HG03439 (cell line): ENCODE measurements at regions not wholly inside any gene's neighbourhood (a gene's known extent, or its start where the extent isn't known, plus 50 kb on each side); places are given as distances from the start of the nearest gene placed in this dataset.
"Not testable (repeated sequence)": the region's sequence is repeated elsewhere in the genome, so short reads cannot be mapped to it uniquely, and the experiment has no call there.

ENCODE experiments used
- ATAC-seq: cut with Tn5 transposase; IDR thresholded peaks from one replicate; pipeline ENCODE4 v1.9.1; 2021; ENCODE audit warnings: mild to moderate bottlenecking, moderate library complexity; ENCODE audit not compliant: unreplicated experiment

DNA sequence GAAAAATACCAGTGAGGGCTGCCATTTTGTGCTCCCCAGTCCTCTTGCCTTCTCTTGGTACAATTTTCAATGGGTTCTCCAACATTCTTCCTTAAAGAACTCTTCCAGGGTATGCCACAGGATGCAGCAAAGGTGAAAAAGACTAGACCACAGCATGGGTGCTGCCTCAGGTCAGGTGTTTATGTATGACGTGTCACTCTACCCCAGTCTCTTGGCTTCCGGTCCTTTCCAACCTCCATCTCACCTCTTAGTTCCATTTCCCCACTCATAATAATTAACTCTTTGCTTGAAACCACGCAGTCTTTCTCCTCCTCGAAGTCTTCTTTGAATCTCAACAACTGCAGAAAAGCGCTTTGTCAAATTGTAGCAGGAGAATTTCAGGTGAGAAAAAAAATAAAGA lies 104.7 kb upstream of the TBC1D5 start:
- ATAC-seq, result no peak

DNA sequence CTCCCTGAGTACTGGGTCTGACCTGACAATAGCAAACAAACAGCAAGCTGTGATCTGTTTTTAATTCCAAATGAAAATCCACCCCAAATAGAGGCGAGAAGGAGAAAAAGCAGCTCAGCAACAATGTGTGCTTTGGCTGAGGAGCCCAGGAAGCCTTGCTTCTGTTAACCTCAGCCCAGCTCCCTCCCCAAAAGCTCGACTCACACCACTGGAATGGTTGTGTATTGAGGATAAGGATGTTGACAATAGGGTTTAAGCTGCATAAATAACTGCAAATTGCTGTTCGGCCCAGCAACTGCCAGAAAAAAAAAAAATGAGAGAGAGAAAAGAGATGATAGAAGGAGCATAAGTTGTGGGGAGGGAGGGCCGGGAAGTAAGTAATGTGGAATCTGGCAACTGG lies 104.0 kb upstream of the TBC1D5 start:
- ATAC-seq, result no peak

DNA sequence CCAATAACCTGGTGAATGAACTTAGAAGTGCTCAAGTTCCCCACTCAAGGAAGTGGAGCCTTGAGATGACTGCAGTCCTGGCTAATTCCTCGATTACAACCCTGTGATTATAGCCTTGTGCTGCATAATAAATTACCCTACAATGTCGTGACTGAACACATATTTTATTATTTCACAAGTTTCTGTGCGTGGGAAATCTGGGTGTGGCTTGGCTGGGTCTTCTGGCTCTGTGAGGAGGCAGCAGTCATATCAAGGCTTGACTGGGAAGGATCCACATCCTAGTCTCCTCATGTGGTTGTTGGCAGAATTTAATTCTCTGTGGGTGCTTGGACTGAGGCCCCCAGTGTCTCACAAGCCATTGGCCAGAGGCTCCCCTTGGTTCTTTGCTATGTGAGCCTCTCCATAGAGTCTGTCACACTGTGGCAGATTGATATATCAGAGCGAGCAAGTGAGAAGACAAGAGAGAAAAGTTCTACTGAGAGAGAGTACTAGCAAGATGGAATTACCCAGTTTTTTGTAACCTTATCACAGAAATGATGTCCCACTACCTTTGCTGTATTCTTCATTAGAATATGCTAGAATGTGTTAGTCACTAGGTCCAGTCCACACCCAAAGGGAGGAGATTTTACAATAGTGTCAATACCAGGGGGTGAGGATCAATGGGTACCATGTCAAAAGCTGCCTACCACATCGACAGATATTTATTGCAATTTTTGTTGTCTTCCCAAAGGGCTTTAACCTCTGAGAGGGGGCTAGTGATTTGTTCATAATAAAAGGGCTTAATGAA lies 102.8 kb upstream of the TBC1D5 start:
- ATAC-seq, result no peak

DNA sequence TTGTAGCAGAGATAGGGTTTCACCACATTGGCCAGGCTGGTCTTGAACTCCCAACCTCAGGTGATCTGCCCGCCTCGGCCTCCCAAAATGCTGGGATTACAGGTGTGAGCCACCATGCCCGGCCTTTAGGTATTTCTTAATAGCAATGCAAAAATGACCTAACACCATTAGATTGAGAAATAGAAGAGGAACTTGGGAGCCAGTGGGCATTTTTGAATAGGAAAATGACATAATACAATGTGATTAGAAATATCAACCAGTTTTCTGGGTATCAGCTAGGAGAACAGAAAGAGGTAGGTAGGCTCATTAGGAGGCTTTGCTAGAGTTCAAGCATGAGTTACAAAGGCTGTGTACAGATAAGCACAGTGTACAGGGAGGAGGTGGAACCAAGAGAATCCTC lies 101.8 kb upstream of the TBC1D5 start:
- ATAC-seq, result no peak

DNA sequence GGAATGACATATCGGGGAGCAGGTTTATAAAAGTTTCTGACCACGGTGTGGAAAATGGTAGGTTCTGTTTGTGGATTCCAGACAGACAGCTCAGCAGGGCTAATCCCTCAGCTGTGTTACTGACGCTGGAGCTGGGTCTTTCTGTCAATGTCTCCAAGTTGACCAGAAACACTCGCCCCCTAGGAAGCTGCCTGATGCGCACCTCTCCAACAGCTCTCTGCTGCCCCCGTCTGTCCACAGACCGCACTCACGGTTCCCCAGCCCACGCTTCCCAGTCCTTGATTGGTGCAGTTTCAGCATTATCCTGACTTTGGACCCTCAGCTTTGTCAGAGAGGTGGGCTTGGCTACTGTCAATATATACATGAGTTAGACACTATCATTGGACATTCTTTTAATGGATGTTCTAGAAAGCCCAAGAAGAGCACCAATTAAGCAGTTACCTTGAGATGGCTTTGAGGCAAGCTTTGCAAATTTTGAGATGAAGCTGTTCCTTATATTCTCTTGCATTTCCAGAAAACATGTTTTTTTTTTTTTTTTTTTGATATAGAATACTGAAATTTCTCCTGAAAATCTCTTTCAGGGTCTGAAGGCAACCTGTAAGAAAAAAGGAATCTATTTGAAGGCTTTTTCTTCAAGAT lies 98.9 kb upstream of the TBC1D5 start:
- peak; percentile 78 for ATAC-seq

DNA sequence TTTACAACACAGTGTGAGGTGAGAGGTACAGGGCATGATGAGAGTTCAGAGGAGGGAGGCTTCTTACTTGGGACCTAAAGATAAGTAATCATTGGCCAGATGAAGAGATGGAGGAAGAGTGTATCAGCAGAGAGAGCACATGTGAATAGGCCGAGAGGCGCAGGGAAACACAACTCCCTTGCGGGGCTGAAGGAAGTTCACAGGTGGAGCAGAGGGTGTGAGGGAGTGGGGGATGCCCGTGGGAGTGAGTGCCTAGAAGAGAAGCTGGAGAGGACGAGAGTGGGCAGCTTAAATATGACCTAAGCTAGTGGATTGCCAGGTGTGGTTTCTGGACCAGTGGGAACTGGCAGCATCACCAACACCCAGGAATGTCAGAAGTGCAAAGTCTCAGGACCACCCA lies 98.2 kb upstream of the TBC1D5 start:
- no peak for ATAC-seq

DNA sequence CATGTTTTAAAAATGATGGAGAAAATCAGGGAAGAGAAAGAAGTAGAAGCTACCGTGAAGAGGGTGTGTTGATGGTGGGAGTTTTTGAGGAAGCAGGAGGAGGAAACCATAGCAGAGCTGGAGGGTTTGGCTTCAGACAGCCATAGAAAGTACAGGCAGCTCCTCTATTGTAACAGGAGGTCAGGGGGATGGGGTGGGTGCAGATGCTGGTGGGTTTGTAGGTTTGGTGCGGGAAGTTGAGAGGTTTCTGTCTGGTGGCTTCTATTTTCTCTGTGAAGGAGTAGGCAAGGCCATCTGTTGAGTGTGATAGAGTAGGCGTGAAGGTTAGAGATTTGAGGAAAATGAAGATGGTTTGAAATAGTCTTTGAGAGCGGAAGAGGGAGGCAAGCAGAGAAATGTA lies 97.7 kb upstream of the TBC1D5 start:
- ATAC-seq, result no peak

DNA sequence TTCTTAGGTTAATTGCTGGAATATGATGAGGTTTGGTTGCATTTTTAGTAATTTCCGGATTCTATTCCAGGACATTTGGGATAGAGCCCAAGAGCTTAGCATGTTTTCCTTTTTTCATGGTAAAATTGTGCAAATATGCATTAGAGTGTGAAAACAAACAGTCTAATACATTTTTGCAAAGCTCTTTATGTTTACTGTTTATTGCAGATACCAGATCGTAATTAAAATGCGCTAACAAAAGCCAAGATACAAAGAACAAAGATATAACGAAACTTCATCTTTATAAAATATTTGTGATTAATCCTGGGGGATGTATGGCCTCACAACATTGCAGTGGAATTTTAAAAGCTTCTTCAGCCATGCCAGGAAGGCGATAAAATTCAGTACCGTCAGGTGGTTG lies 94.5 kb upstream of the TBC1D5 start:
- no peak for ATAC-seq

DNA sequence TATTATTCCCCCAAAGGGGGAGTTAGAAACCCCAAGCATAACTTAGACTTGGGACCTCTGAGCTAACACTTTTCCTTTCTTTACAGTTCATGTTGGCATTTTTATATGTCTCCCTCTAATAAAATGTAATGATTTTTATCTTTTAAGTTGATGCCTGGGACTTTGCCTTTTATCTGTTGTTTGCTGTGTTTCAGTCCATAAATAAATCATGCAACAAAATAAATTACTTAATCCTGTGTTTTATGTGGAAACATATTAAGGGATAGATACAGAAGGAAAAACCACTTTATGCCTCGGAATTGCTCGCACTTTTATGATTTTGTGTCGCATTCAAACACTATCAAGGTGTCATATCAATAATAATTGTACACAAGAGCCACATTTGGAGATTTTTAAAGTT lies 93.7 kb upstream of the TBC1D5 start:
- ATAC-seq, result no peak

DNA sequence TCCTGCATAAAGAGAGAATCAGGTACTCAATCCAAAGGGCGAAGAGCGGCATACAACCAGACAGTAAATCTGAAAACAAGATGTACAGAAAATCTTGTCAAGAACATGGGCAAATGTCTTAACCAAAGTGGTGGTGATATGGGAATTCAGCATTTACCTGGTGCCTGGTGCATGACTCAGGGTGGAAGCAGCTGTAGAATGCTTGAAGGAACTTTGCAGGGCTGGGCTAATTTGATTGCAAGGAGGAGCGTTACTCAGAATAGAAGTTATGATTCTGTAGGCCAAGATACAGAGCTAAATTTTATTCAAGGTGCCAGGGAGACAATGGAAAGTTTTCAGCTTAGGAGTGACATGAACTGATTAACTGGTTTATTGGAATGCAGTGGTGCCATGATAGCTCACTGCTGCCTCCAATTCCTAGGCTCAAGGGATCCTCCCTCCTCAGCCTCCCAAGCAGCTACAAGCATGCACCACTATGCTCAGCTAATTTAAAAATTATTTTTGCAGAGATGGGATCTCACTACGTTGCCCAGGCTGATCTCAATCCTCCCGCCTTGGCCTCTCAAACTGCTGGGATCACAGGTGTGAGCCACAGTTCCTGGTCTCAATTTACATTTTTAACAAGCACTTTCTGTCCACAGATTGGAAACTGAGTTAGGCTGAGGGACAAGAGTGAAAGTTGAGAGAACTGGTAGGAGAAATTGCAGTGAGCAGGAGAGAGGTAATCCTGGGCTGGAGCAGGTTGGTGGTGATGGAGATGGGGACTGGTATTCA lies 91.5 kb upstream of the TBC1D5 start:
- no peak for ATAC-seq

DNA sequence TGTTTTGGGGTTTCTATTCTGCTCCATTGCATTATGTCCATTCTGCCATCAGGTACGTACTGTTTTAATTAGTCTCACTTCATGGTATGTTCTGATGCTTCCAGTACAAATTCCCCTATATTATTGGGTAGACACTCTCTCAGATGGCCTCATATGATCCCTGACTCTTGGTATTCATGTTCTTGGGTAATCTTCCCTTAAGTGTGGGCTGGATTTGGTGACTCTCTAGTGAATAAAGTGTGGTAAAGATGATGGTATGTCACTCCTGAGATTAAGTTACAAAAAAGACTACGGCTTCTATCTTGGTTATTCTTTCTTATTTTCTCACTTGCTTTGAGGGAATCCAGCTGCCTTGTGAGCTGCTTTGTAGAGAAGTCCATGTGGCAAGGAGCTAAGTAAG lies 89.6 kb upstream of the TBC1D5 start:
- ATAC-seq, result no peak

DNA sequence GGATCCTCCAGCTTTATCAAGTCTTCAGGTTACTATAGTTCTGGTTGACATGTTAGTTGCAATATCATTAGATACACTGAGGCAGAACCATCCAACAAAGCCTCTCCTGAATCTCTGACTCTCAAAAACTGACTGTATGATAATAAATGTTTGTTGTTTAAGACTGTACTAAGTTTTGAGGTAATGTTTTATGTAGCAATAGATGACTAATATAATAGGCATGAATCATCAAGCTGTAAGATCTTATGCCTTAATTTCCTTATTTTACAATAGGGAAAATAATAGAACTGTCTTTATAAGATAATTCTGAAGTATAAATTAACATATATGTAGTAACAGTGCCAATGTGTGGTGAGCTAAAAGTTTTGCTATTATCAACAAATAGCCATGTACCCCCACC lies 88.9 kb upstream of the TBC1D5 start:
- ATAC-seq, result no peak

DNA sequence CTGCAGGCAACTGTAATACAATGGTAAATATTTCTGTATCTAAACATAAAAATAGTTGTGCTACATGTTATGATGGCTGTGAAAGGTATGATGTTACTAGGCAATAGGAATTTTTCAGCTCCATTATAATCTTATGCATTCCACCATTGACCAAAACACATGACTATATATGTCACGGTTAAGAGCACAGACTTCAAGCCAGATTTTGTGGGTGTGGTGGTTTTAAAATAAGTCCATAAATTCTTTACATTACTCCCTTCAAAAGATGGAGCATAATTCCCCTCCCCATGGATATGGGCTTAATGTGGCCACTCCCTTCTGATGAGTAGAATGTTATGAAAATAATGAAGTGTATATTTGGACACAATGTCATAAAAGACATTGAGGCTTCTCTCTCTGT lies 88.4 kb upstream of the TBC1D5 start:
- no peak for ATAC-seq

DNA sequence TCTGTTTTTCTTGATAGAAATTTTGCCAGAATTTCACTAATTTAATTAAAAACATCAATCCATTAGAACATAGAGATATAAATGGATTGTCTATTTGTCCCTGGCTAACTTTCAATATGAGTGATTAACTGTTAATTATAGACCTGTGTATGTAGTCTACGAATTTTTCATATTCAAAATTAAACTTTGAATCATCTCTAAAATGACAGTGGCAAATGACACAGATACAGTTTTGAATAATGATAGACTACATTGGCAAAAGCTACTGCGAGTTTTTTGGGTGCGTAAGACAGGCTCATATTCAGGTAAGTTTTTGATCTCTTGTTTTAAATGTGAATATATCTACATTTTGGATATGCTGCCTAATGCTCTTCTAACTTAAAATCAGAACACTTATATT lies 86.0 kb upstream of the TBC1D5 start:
- no peak for ATAC-seq

DNA sequence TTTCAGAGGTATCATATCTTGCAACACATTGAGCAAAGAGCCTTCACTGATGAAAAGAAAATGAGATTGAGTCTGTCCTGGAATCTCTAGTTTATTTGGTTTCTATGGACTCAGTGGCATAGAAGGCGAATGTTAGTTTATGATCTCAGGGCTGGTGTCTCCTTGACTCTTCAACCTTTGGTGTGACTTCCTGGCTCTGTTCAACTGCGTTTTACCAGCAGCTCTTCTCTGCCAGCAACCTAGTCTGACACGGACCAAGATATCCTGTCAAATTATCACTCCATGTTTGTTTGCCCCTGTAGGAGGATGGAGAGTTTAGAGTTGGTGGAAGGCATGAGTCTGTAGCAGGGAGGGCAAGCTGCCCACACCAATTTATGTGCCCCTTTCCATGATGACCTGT lies 82.9 kb upstream of the TBC1D5 start:
- ATAC-seq, result no peak

DNA sequence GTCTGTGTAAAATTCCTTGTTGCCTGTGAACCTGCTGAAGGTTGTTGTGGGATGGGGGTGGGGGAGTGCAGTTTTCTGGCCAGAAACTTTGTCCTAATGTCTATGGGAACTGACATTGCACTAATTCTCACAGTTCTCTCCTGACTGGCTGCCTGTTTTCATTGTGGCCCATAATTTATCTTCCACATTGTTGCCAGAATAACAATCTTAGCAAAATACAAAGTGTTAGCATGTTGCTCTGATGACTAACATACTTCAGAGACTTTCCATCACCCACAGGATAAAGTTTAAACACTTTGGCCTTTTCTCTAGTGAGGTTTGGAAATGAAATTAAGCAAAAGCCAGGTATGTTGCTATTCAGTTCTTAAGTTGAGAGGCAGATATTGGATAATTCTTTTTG lies 81.4 kb upstream of the TBC1D5 start:
- no peak for ATAC-seq

DNA sequence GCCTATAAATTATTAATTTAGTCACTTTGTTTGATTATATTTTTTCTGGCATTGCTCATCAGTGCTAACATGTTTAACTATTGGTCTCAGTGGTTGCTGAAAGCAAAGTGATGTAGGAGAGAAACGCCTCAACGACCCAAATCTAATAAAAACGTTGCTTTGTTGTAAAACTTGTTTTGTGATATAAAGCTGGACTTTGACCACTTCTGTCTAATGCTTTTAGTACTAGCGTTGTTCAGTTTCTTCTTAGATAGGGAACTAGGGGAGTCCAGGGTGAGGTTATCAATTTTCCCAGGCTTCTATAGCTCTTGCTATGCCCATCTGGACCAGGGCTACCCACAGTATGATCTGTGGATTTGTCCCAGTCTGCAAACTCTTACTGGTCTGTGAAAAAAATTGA lies 80.6 kb upstream of the TBC1D5 start:
- ATAC-seq, result no peak

DNA sequence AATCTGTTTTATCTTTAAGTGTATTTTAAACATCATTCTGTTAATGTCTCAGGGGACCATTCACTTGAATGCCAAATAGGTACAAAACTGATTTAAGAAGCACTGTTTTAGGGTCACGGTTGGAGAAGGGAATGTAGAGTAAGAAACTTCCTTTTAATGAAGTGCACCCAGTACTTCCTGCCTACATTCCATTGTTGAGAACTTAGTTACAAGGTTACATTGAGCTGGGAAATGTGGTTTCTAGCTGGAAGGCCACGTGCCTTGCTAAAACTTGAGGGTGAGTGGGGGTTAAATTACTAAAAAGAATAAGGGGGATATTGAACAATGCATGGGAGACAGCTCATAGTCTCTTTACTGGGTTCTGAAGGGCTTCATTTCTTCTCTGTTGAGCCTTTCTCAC lies 78.3 kb upstream of the TBC1D5 start:
- no peak for ATAC-seq

DNA sequence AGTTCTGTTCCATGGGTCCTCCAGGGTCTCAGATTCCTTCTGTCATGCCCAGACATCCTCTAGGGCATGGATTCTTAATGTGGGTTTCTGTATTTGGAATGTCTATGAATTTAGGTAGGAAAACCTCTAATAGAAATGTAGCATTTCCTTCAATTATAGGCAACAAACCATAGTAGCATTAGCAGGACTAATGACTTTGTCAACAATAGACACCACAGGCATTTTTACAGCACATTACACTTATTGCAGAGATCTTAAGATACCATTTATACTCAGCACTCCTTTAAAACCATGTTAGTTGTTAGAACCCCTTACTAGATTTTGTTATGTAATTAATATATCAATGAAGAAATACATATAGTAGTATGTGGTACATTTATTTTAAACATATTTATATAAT lies 77.8 kb upstream of the TBC1D5 start:
- ATAC-seq, result no peak

DNA sequence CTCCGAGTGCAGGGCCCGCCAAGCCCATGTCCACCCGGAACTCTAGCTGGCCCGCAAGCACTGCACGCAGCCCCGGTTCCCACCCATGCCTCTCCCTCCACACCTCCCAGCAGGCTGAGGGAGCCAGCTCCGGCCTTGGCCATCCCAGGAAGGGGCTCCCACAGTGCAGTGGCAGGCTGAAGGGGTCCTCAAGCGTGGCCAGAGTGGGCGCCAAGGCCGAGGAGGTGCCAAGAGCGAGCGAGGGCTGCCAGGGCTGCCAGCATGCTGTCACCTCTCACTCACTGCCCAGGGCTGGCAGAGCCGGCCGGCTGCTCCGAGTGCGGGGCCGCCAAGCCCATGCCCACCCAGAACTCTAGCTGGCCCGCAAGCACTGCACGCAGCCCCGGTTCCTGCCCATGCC lies 75.5 kb upstream of the TBC1D5 start:
- not testable (repeated sequence) for ATAC-seq

DNA sequence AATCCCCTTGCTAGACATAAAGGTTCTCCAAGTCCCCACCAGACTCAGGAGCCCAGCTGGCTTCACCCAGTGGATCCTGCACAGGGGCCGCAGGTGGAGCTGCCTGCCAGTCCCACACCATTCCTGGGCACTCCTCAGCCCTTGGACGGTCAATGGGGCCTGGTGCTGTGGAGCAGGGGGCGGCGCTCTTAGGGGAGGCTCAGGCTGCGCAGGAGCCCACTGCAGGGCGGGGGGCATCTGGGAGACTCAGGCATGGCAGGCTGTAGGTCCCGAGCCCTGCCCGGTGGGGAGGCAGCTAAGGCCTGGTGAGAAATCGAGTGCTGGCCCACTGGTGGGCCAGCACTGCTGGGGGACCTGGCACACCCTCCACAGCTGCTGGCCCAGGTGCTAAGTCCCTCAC lies 75.1 kb upstream of the TBC1D5 start:
- no peak for ATAC-seq

DNA sequence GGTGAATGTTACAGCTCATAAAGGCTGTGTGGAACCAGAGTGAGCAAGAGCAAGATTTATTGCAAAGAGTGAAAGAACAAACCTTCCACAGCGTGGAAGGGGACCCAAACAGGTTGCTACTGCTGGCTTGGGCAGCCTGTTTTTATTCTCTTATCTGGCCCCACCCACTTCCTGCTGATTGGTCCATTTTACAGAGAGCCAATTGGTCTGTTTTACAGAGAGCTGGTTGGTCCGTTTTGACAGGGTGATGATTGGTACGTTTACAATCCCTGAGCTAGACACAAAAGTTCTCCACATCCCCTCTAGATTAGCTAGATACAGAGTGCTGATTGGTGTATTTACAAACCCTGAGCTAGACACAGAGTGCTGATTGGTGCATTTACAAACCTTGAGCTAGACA lies 74.4 kb upstream of the TBC1D5 start:
- ATAC-seq, result not testable (repeated sequence)
